Suppressor macrophage (primary cell): ENCODE measurements at regions not wholly inside any gene's neighbourhood (a gene's known extent, or its start where the extent isn't known, plus 50 kb on each side); places are given as distances from the start of the nearest gene placed in this dataset.

Experiments used
- DNase-seq, 4 experiments: peaks; one replicate each; pipeline ENCODE4 v3.0.0-alpha.2; 2020 to 2022

DNA sequence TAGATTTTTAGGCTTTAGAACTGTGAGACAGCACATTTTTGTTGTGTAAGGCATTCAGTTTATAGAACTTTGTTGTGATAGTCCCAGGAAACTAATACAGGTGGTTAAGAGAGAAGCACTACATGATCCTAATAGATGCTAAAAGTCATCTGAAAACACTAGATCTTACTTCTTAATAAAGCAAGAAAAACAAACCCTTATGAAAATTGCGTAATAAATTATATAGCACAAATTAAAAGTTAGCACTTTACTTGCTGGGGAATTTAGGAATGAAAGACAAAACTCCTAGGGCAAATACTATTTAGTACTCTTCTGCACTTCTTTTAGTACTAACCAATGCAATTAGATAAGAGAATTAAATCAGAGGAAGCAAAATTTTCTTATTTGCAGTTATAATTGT is 163.3 kb upstream of the SHISA6 start:
- DNase-seq, result no peak

DNA sequence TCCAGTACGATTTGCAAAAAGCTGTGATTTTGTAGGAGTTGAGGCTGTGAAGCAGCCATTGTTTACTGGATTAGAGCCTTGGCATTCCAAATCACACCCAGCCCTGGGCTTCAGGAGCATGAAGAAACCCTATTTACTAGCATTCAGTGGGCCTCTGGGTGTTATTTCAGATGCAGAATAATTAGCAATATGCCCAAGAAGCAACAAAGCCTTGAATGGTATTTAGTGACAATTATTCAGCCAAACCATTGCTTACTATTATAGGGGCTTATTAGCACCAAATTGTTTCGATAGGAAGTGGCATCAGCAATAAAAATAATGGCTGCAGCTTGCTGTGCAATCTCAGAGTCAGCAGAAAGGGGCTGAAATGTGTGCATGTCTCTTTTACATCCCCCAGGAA is 166.6 kb upstream of the SHISA6 start:
- no peak for DNase-seq

DNA sequence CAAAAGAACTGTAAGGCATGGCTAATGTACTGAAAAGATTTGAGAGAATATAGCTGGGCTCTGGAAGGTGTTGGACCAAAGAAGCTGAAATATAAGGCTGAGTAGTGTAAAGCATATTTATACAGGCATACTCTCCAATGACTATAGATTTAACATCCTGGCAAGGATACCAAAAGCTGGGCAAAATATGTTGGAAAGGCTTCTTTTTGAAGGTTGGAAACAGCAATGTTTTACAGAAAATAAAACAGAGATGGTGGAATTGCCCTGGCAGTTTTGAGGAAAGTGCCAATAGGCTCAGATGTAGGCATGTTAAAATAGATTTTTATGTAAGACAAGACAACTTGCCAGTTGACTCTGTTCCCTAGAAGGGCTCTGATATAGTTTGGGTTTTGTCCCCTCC is 184.1 kb upstream of the SHISA6 start:
- no peak for DNase-seq

DNA sequence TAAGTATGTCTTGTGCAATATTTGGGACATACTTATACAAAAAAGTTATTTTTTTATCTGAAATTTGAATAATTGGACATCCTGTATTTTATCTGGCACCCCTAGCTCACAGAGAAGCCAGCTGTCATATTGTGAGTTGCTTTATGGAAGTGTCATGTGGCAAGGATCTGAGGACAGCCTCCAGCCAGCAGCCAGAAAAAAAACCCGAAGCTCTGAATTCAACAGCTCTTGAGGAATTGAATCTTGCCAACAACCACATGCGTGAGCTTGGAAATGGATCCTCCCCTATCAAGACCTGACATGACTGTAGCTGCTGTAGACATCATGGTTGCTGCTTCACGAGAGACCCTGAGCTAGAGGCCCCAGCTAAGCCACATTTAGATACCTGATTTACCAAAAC is 187.2 kb upstream of the SHISA6 start:
- DNase-seq, result no peak

DNA sequence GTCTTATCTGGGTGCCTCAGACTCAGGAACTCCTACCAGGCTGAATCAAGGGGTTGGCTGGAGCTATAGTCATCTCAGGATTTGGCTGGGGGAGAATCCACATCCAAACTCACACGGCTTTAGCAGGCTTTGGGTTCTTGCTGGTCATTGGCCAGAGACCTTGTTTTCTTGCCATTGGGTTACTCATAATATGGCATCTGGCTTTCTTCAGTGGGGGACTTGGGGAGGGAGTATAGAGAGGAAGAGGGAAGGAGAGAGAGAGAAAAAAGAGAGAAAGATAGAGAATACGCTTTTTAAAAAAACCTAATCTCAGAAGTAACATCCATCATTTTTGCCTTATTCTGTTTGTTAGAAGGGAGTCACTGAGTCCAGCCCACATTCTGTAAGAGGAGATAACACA is 191.5 kb upstream of the SHISA6 start:
- no peak for DNase-seq

DNA sequence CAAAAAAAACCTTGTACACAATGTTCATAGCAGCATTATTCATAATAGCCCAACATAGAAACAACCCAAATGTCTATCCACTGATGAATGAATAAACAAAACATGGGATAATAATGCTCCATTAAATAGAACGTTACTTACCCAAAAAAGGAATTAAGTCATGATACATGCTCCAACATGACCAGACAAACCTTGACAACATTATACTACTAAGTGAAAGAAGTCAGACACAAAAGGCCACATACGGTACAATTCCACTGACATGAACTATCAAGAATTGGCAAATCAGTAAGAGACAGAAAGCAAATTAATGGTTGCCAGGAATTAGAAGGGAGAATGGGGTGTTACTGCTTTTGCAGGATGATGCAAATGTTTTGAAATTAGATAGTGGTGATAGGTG is 193.8 kb upstream of the SHISA6 start:
- no peak for DNase-seq

DNA sequence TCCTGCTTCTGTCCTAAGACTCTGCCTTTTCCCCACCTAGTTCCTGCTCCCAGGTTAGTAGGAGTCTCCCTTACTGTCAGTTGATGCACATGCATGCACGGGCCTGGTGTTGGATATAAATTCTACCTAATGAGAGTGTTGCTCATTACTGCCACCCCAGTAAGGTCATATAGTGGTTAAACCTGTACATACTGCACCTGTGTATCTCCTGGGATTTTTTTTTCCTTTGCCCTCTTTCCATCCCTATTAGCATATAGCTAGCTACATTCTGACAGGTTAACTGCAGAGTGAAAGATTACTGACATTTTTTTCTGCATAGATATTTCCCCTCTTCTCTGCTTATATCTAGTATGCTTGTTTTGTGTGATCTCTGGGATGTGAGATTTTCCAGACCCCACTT is 201.5 kb upstream of the PIRT start:
- DNase-seq, result no peak

DNA sequence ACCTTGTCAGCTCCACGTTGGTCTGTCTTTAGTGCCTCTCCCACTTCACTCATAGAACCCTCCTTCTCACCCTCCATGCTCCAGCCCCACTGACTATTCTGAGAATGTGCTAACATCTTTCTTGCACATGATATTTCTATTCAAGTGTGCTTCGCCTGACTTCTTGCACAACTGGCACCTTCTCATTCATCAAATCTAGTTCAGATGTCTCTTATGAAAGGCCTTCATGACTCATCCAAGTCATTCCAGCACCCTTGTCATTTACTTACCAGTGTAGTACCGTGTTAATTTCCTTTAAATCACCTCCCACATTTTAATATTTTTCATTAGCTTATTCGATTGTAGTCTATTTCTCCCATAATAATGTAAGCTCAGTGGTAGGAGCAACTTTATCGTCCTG is 197.8 kb upstream of the PIRT start:
- DNase-seq, result no peak

DNA sequence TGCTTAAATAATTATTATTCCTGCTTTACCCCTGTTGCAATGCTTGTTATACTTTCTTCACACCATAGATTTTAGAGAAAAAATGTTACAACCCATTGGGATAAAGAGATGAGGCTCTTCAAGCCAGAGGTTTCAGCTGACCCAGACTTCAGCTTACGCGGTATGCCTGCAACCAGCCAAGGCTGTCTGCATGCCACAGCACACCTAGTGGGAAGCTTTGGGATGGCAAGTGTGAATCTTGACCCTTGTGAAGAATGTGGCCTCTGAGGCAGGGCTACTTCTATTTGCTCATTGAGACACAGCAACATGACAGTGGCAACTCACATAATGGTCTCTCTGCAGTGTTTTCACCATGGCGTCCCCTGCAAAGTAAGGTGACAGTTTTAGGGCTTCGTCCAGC is 193.9 kb upstream of the PIRT start:
- DNase-seq, result no peak

DNA sequence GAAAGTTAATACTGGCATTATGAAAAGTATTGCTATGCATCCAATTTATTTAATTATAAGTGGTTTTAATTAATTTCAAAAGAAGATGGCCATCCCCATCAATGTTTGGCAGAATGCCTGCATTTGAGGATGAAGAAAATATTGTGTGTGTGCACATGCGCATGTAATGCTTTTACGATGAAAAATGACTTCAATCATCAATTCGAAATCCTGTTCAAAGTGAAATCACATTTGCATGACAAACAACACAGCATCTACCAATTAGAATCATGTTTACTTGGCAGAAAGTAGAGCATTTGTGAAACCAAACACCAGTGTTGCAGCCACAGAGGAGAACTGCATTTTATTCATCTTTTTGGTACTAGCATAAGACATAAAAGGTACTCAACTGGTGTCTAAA is 191.9 kb upstream of the PIRT start:
- no peak for DNase-seq

DNA sequence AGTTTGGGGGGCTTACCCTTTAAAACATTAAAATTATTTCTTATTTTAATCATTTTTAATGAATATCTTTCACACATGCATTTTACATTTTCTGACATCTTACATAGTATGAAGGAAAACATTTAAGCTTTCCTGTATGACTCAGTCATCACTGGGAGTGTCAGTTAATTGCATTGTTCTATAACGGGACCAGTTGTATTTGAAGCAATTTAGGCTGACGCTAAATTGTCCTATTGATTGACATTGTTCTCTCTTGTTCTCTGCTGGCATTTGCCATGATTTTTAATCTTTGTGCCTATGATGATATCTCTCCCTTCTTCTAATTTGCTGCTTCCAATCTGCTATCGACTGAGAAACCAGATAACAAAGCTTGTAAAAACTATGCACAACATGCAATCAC is 190.5 kb upstream of the PIRT start:
- DNase-seq, result no peak

DNA sequence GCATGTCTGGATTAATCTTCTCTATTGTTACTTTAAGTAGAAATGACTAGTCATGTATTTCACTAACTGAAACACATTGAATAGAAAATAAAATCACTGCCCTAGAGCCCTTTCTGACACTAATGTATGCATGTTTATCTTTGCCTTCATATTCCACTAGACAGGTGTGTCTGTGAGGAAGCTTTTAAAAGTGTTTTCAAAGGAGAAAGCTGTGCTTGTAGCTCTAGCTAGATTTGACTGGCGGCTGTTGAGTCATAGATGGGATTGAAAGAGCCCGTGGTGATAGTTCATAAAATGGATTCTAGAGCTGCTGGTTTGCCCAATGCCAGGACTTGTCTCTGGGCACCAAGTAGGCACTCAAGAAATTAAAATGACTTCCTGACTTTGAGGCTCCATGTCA is 189.0 kb upstream of the PIRT start:
- no peak for DNase-seq

DNA sequence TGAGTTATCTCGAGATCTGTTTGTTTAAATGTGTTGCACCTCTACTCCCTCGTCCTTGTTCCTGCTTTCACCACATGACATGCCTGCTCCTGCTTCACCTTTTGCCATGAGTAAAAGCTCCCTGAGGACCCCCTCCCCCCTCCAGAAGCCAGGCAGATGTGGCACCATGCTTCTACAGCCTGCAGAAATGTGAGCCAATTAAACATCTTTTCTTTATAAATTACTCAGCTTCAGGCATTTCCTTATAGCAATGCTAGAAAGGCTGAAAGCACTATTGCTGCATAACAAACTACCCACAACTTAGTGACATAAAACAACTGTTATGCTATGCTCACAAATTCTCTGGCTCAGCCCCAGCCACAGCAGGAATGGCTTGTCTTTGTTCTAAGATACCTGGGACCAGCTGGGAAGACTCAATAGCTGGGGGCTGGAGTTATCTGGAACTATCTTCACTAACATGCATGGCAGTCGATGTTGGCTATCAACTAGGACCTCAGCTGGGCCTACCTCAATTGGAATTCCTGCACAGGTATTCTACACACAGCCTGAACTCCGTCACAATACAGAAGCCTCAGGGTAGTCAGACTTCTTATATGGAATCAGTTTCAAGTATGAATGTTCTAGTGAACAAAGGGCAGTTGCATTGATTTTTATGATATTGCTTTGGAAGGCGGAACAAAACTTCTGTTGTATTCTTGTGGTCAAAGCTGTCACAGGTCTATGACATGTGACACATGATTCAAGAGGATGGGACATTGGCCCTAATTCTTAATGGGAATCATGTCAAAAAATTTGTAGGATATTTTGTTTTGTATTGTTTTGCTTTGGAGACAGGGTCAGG is 186.0 kb upstream of the PIRT start:
- no peak for DNase-seq

DNA sequence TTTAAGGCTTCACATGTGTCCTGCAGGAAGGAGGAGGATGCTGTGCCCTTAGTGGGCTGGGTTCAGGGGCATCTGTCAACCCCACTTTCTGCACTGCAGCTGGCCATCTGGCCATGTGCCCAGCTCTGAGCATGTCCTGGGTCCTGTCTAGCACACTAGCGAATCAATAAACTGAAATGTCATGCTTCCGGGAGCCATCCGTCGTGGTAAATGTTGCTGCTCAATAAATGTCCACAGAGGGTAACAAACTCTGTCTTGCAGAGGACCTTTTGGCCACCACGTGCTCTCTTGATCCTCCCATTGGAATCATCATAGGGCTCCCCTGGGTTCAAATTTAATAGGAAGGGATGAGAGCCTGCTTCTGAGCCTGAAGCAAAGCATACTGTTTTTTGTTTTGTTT is 168.6 kb upstream of the PIRT start:
- DNase-seq, result no peak

DNA sequence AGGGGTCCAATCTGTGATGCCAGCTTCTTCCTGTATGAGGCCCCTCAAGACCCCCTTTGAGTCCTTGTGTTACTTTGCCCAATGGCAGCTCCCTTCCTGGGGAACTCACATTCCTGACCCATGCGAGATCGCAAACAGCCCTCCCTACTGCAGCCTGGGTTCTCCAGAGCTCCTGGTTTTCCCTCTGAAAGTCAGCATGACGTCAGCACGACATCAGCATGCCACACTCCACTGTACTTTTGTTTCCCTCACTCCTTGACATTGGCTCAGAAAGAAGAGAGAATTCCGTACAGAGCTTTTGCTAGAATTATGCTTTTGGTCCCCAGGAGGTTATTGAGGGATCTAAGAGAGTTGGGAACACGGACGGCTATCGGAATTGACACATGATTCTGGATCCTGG is 168.1 kb upstream of the PIRT start:
- no peak for DNase-seq

DNA sequence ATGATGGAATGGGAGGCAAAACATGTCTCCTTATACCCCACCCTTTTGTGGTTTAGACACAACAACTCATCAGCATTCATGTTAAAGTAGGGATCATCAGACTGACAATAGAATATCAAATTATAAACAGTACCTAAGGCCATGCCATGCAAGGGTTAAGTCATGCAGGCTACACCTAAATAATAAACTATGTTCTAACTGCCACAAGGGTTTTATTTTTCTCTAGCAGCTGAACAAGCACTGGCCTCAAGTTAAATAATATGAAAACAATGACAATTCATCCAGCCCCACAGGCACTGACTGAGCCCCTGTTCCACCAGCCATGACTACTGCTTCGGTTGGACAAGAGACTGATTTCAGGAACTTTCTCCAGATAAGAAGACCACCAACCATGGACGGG is 164.5 kb upstream of the PIRT start:
- DNase-seq, result no peak

DNA sequence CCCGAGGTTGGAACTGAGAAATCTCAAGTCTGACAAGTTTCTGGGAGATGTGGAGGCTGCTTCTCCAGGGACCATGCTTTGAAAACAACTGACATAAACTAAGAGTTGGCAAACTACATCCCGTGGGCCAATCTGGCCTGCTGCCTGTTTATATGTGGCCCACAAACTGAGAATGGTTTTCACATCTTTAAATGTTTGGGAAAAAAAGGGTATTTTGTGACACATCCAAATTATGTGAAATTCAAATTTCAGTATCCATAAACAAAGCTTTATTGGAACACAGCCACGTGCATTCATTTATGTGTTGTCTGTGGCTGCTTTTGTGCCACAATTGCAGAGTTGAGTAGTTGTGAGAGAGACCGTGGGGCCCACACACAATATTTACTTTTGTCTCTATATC is 163.8 kb upstream of the PIRT start:
- DNase-seq, result no peak

DNA sequence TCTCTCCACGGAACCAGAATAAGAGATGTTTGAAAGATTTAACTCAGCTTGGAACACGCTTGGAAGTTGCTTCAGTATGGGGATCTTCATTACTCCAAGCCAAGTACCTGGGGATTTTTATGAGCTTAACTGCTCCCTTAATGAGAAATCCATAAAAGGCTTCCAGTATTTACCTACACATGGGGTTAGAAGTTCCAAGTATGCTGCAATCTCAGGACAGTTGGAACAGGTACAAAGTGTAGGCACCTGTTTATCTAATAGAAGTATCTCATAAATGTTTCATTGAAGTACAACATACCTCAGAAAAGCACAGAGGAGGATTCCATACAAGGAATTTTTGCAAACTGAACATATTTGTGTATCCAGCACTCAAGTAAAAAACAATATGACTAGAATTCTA is 161.6 kb upstream of the PIRT start:
- DNase-seq, result no peak

DNA sequence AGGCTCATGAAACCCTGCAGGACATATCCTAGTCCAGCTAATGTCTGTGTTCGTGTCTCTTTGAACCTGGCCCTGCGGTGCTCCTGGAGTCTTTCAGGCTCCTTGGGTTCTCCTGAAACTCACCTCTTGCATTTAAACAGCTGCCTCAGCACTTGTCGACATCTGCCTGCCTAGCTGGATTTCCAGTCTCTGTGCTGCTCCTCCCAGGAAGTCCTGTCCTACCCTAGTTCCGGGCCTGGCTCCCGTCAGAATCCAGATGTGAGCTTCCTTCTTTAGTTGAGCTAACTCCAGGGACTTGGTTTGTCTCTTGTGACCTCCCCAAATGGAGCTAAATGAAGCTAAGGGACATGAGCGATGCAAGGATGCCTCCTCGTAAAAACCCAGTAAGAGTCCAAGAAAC is 155.2 kb upstream of the PIRT start:
- DNase-seq, result no peak

DNA sequence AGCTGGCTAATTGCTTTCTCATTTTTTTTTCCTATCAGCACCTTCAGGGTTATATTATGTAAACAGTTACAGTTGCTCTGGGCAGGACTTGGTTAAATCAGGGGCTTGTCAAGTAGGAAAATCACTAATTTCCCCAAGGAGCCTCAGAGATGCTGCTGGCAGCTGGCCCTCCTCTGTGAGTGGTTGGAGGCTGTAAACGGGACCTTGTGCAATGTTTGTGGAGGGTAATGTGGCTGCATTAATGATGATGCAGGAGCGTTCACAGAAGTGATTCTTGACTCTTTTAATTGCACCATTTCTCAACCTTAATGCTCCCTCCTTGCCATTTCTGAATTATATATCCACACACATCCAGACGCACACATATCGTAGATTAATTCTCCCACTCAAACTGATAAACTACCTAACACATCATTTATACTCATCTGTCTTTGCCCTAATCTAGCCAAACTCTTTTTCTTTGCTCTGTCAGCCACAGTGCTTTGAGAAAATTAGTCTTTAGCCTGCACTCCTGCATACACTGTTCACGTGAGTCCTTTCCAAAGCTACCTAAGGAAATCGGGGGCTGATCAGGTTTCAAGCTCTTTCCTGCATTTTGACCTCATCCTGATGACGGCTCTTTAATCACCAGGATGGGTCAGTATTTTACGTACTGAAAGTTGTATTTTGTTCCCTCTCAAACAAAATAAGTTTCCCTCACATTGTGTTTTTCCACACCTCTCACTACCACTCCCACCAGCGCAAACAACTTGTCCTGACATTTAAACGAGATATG is 154.4 kb upstream of the PIRT start:
- DNase-seq, result no peak

DNA sequence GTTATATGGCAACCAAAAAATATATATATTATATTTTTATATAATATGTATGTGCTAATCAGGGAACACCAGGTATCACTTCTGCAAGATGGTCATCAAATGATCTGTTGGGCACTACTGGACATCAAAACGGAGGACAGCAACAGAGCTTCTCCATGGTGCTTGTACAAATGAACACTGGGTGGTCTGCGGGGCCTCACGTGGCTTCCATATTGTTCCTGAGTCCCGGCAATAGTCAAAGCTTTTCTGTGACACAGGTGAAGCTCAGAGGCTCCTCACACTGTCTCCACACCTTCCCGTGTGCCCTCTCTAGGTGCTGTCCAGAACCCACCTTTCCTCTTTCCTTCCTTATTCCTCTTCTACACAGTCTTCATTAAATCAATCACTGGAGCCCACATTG is 149.9 kb upstream of the PIRT start:
- no peak for DNase-seq

DNA sequence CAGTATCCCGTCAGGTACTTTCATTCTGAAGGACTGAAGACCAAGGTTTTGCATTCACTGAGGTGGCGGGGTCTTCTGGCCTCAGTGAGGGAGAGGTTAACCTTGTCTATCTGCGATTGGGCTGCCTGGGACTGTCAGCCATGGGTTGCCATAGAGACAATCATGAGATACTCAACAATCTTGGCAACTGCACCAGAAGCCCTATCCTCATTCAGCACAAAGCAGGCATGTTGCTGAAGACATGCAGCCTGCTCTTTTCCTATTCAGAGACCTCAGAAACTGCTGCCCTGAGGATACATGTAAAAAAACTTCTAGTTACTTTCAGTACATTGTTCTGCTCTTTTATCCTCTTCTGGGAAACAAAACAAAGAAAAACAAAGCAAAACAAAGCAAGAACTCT is 146.3 kb upstream of the PIRT start:
- no peak for DNase-seq

DNA sequence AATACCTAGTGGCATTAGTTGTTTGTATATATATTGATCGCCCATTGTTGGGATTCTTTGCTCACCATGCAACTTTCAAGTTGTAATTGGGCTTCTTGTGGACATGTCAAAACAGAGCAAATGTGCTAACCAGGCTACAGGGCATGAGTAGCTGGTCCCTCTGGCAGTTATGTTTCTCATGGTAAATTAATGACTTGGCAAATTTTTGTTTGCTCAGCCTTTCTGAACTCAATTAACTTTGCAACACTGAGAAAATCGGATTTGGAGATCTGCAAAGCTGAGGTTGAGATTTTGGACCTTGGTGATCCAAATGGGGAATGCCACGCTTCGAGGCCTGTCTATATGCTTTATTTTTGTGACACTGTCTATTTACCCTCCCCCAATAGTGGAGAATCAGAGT is 138.5 kb upstream of the PIRT start:
- DNase-seq, result no peak

DNA sequence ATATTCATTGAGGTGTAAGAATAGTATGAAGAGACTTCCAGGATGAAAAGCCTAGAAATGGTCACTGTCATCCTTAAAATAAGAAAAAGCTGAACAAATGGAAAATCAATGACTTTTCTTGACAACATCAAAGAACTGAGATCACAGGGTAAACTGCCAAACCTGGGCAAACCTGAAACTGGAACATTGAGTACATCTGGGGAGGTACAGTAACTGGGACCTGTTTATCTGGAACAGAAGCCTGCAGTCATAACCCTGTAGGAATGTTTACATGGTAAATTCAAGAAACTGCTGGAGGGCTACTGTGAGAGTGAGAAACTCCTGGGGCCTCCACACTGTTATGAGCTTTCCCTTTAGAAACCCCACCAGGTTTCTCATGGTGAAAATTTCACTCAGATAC is 130.1 kb upstream of the PIRT start:
- no peak for DNase-seq

DNA sequence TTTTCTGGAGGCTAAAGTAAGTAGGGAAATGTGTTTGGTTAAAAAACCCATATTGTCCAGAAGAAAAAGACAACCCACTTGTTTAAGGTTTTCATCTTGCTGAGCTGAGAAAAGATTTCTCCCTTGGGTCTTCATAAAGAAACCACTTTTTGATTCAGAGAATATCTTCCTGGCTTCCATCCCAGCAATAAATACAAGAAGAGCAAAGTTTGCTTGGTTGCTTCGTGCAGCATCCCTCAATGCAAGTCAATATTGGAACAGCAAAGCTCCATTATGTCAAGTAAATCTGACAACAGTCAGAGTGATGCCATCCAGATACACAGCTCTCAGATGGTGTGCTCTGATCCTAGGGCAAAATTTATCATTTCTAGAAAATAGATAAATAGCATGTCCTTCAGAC is 118.9 kb upstream of the PIRT start:
- no peak for DNase-seq
